ENCODE measurements at regions not wholly inside any gene's neighbourhood (a gene's known extent, or its start where the extent isn't known, plus 50 kb on each side); places are given as distances from the start of the nearest gene placed in this dataset.

DNA sequence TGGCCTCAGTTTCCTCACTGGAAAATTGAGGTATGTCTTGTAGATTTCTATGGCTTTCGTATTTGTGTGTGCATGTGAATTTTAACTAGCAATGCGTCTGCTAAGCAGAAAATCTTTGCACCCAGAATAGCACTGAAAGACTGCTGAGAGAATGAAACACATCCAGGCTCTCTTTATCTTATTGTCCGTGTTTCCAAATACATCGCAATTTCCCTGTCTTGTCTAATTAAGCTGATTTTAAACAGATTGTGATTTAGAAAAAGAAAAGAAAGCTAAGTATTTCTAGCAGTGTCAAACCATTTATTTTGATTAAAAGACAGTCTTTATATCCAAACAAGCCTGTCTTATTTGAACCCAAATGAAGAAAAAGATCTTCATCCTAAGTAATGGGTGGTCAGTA is 168.6 kb downstream of the PMP22 start (continued):
- no peak for TF ChIP-seq EGR1 (IDR thresholded peaks at IDR 0.05; ENCODE audit: borderline replicate concordance, low read depth, low read length)
- no peak for TF ChIP-seq POLR2A (IDR thresholded peaks at IDR 0.05; ENCODE audit: control extremely low read depth in 1 of 2, low read depth in 2 of 2, low read length in 2 of 2)
- no peak for TF ChIP-seq CEBPB (IDR thresholded peaks at IDR 0.05; ENCODE audit: low read depth, low read length)

Data from H1 (cell line).